Mononuclear cell (primary cell): ENCODE measurements at regions not wholly inside any gene's neighbourhood (a gene's known extent, or its start where the extent isn't known, plus 50 kb on each side); places are given as distances from the start of the nearest gene placed in this dataset.
"Not testable (repeated sequence)": the region's sequence is repeated elsewhere in the genome, so short reads cannot be mapped to it uniquely, and the experiment has no call there.

ENCODE experiments used
- H3K27me3 ChIP-seq: 2 replicates; pipeline ENCODE4 v1.6.0; 2011; ENCODE audit warnings: low read length, control low read depth; ENCODE audit not compliant: insufficient read depth
- H3K4me1 ChIP-seq: 2 replicates; pipeline ENCODE4 v1.5.1; 2011; ENCODE audit warnings: mild to moderate bottlenecking, low read length, control low read depth; ENCODE audit not compliant: insufficient read depth
- H3K4me3 ChIP-seq: 2 replicates; pipeline ENCODE4 v1.5.1; 2011; ENCODE audit warnings: mild to moderate bottlenecking, low read length, moderate library complexity
- H3K9me3 ChIP-seq: 2 replicates; pipeline ENCODE4 v1.5.1; 2011; ENCODE audit warnings: low read depth, mild to moderate bottlenecking, control low read depth, low read length

GRCh38 chr2:242058116-242058680 lies 188.7 kb downstream of the RTP5 start:
- H3K4me3 ChIP-seq, result no peak overlapping the region

GRCh38 chr2:242059566-242059965 lies 190.0 kb downstream of the RTP5 start:
- H3K9me3 ChIP-seq, result no peaks in the 10 kb centered on the region
- H3K4me1 ChIP-seq, result no peaks in the 10 kb centered on the region
- no peak overlapping the region for H3K4me3 ChIP-seq
- no peaks in the 10 kb centered on the region for H3K27me3 ChIP-seq

More at GRCh38 chr2:242058116-242058680, 188.7 kb downstream of the RTP5 start:
- Histone ChIP-seq H3K4me1 (no peaks in the 10 kb centered on the region), H3K9me3 (no peaks in the 10 kb centered on the region), H3K27me3 (no peaks in the 10 kb centered on the region)

- H3K27me3 ChIP-seq, result no peaks in the 10 kb centered on the region
- no peaks in the 10 kb centered on the region for H3K9me3 ChIP-seq
- H3K4me1 ChIP-seq, result no peaks in the 10 kb centered on the region
- H3K4me3 ChIP-seq, result no peak overlapping the region
Observed at GRCh38 chr2:242060212-242060835, 190.8 kb downstream of the RTP5 start.

- H3K4me1 ChIP-seq, result not testable (repeated sequence)
Observed at GRCh38 chr2:242061930-242062329, 192.4 kb downstream of the RTP5 start.

GRCh38 chr2:242063436-242063835 lies 193.9 kb downstream of the RTP5 start:
- Histone ChIP-seq H3K4me1 (no peaks in the 10 kb centered on the region), H3K4me3 (no peak overlapping the region), H3K27me3 (no peaks in the 10 kb centered on the region), H3K9me3 (no peaks in the 10 kb centered on the region)

More at GRCh38 chr2:242061930-242062329, 192.4 kb downstream of the RTP5 start:
- not testable (repeated sequence) for H3K9me3 ChIP-seq, H3K4me3 ChIP-seq, H3K27me3 ChIP-seq

GRCh38 chr2:242063850-242064249 lies 194.3 kb downstream of the RTP5 start:
- H3K4me3 ChIP-seq, result no peak overlapping the region
- no peaks in the 10 kb centered on the region for H3K4me1 ChIP-seq
- H3K9me3 ChIP-seq, result no peaks in the 10 kb centered on the region
- H3K27me3 ChIP-seq, result no peaks in the 10 kb centered on the region

GRCh38 chr2:242064364-242065250 lies 195.1 kb downstream of the RTP5 start:
- Histone ChIP-seq H3K27me3 (no peaks in the 10 kb centered on the region), H3K4me3 (no peak overlapping the region), H3K4me1 (no peaks in the 10 kb centered on the region), H3K9me3 (no peaks in the 10 kb centered on the region)

- H3K9me3 ChIP-seq, result no peaks in the 10 kb centered on the region
- H3K4me1 ChIP-seq, result no peaks in the 10 kb centered on the region
- no peaks in the 10 kb centered on the region for H3K27me3 ChIP-seq
- H3K4me3 ChIP-seq, result no peak overlapping the region
Observed at GRCh38 chr2:242065426-242065825, 195.9 kb downstream of the RTP5 start.

- no peaks in the 10 kb centered on the region for H3K27me3 ChIP-seq
- H3K9me3 ChIP-seq, result no peaks in the 10 kb centered on the region
- H3K4me3 ChIP-seq, result no peak overlapping the region
- no peaks in the 10 kb centered on the region for H3K4me1 ChIP-seq
Observed at GRCh38 chr2:242069018-242069417, 199.5 kb downstream of the RTP5 start.

- not testable (repeated sequence) for H3K4me1 ChIP-seq, H3K4me3 ChIP-seq, H3K27me3 ChIP-seq, H3K9me3 ChIP-seq
Observed at GRCh38 chr2:242069938-242070395, 200.4 kb downstream of the RTP5 start.

- not testable (repeated sequence) for H3K27me3 ChIP-seq, H3K9me3 ChIP-seq, H3K4me1 ChIP-seq, H3K4me3 ChIP-seq
Observed at GRCh38 chr2:242070726-242071125, 201.2 kb downstream of the RTP5 start.

- not testable (repeated sequence) for H3K27me3 ChIP-seq
Observed at GRCh38 chr2:242071377-242071776, 201.8 kb downstream of the RTP5 start.

GRCh38 chr2:242071936-242072335 lies 202.4 kb downstream of the RTP5 start:
- not testable (repeated sequence) for H3K4me1 ChIP-seq, H3K27me3 ChIP-seq, H3K9me3 ChIP-seq, H3K4me3 ChIP-seq

More at GRCh38 chr2:242071377-242071776, 201.8 kb downstream of the RTP5 start:
- not testable (repeated sequence) for H3K4me3 ChIP-seq, H3K9me3 ChIP-seq, H3K4me1 ChIP-seq

GRCh38 chr2:242075168-242075567 lies 205.6 kb downstream of the RTP5 start:
- H3K9me3 ChIP-seq, result no peaks in the 10 kb centered on the region
- no peaks in the 10 kb centered on the region for H3K27me3 ChIP-seq
- no peaks in the 10 kb centered on the region for H3K4me1 ChIP-seq
- H3K4me3 ChIP-seq, result no peak overlapping the region

- no peak overlapping the region for H3K4me3 ChIP-seq
- no peaks in the 10 kb centered on the region for H3K9me3 ChIP-seq
- H3K27me3 ChIP-seq, result no peaks in the 10 kb centered on the region
- H3K4me1 ChIP-seq, result no peaks in the 10 kb centered on the region
Observed at GRCh38 chr2:242075696-242076095, 206.2 kb downstream of the RTP5 start.
